Activated CD8-positive, alpha-beta memory T cell treated with anti-CD3 and anti-CD28 coated beads for 24 hours (primary cell): ENCODE measurements at regions not wholly inside any gene's neighbourhood (a gene's known extent, or its start where the extent isn't known, plus 50 kb on each side); places are given as distances from the start of the nearest gene placed in this dataset.
"Not testable (repeated sequence)": the region's sequence is repeated elsewhere in the genome, so short reads cannot be mapped to it uniquely, and the experiment has no call there.

Experiments used
- DNase-seq: peaks from one replicate; pipeline ENCODE4 v3.0.0-alpha.2; 2020

- DNase-seq, result no peak
These were observed 737.7 kb downstream of the NLGN4X start for GRCh38 chrX:5490786-5491563.

- no peak for DNase-seq
These were observed 754.4 kb downstream of the NLGN4X start for GRCh38 chrX:5474282-5474681.

- no peak for DNase-seq
These were observed 770.3 kb downstream of the NLGN4X start for GRCh38 chrX:5458300-5458842.

GRCh38 chrX:5449323-5449722 lies 779.3 kb downstream of the NLGN4X start:
- DNase-seq, result no peak

GRCh38 chrX:5431823-5432222 lies 796.8 kb downstream of the NLGN4X start:
- DNase-seq, result no peak

GRCh38 chrX:5425119-5425518 lies 803.5 kb downstream of the NLGN4X start:
- no peak for DNase-seq

- DNase-seq, result no peak
These were observed 811.3 kb downstream of the NLGN4X start for GRCh38 chrX:5417381-5417780.

GRCh38 chrX:5415738-5416137 lies 812.9 kb downstream of the NLGN4X start:
- DNase-seq, result no peak

GRCh38 chrX:5409106-5409505 lies 819.6 kb downstream of the NLGN4X start:
- no peak for DNase-seq

GRCh38 chrX:5402461-5402860 lies 826.2 kb downstream of the NLGN4X start:
- DNase-seq, result no peak

GRCh38 chrX:5399403-5399802 lies 829.3 kb downstream of the NLGN4X start:
- no peak for DNase-seq

- DNase-seq, result no peak
These were observed 831.3 kb downstream of the NLGN4X start for GRCh38 chrX:5397409-5397808.

- DNase-seq, result no peak
These were observed 838.3 kb downstream of the NLGN4X start for GRCh38 chrX:5390376-5390775.

GRCh38 chrX:5388087-5388486 lies 840.6 kb downstream of the NLGN4X start:
- DNase-seq, result no peak

- no peak for DNase-seq
These were observed 848.2 kb downstream of the NLGN4X start for GRCh38 chrX:5380426-5380825.

GRCh38 chrX:5341902-5342301 lies 886.8 kb downstream of the NLGN4X start:
- no peak for DNase-seq

- DNase-seq, result no peak
These were observed 891.5 kb downstream of the NLGN4X start for GRCh38 chrX:5337160-5337559.

GRCh38 chrX:5324546-5324945 lies 904.1 kb downstream of the NLGN4X start:
- DNase-seq, result no peak

- DNase-seq, result no peak
These were observed 914.5 kb downstream of the NLGN4X start for GRCh38 chrX:5314148-5314547.

GRCh38 chrX:5307416-5307815 lies 921.3 kb downstream of the NLGN4X start:
- DNase-seq, result no peak

- no peak for DNase-seq
These were observed 922.0 kb downstream of the NLGN4X start for GRCh38 chrX:5306654-5307121.

- DNase-seq, result no peak
These were observed 923.2 kb downstream of the NLGN4X start for GRCh38 chrX:5305452-5305851.

GRCh38 chrX:5295004-5295403 lies 933.7 kb downstream of the NLGN4X start:
- no peak for DNase-seq

GRCh38 chrX:5290635-5291034 lies 938.0 kb downstream of the NLGN4X start:
- DNase-seq, result no peak

- not testable (repeated sequence) for DNase-seq
These were observed 938.7 kb downstream of the NLGN4X start for GRCh38 chrX:5289949-5290348.
